GM18498 (cell line): ENCODE measurements at regions not wholly inside any gene's neighbourhood (a gene's known extent, or its start where the extent isn't known, plus 50 kb on each side); places are given as distances from the start of the nearest gene placed in this dataset.
"Not testable (repeated sequence)": the region's sequence is repeated elsewhere in the genome, so short reads cannot be mapped to it uniquely, and the experiment has no call there.

Experiments
- ATAC-seq: cut with Tn5 transposase; IDR thresholded peaks from one replicate; pipeline ENCODE4 v1.9.1; 2021; ENCODE audit warnings: mild to moderate bottlenecking, moderate library complexity; ENCODE audit not compliant: unreplicated experiment

- no peak for ATAC-seq
These were observed 174.7 kb downstream of the MAP2K4 start for GRCh38 chr17:12195418-12195817.

GRCh38 chr17:12201294-12201880 lies 180.7 kb downstream of the MAP2K4 start:
- ATAC-seq = no peak

GRCh38 chr17:12209632-12210191 lies 189.0 kb downstream of the MAP2K4 start:
- ATAC-seq = no peak

- ATAC-seq = not testable (repeated sequence)
These were observed 200.2 kb downstream of the MAP2K4 start for GRCh38 chr17:12220714-12221439.

- no peak for ATAC-seq
These were observed 201.7 kb downstream of the MAP2K4 start for GRCh38 chr17:12222392-12222791.

GRCh38 chr17:12227547-12227946 lies 206.9 kb downstream of the MAP2K4 start:
- ATAC-seq = no peak

- ATAC-seq = no peak
These were observed 208.7 kb downstream of the MAP2K4 start for GRCh38 chr17:12229335-12229734.

GRCh38 chr17:12230481-12231354 lies 210.0 kb downstream of the MAP2K4 start:
- ATAC-seq = no peak

- no peak for ATAC-seq
These were observed 210.6 kb downstream of the MAP2K4 start for GRCh38 chr17:12231355-12231682.

- ATAC-seq = not testable (repeated sequence)
These were observed 218.3 kb downstream of the MAP2K4 start for GRCh38 chr17:12239021-12239420.

GRCh38 chr17:12242345-12242954 lies 221.8 kb downstream of the MAP2K4 start:
- no peak for ATAC-seq

GRCh38 chr17:12247761-12248160 lies 227.1 kb downstream of the MAP2K4 start:
- ATAC-seq = no peak

GRCh38 chr17:12250973-12251372 lies 230.3 kb downstream of the MAP2K4 start:
- no peak for ATAC-seq

GRCh38 chr17:12252462-12252861 lies 231.8 kb downstream of the MAP2K4 start:
- ATAC-seq = no peak

GRCh38 chr17:12254460-12254859 lies 233.8 kb downstream of the MAP2K4 start:
- no peak for ATAC-seq

- no peak for ATAC-seq
These were observed 235.8 kb downstream of the MAP2K4 start for GRCh38 chr17:12256380-12256995.

- no peak for ATAC-seq
These were observed 236.5 kb downstream of the MAP2K4 start for GRCh38 chr17:12257176-12257575.

- ATAC-seq = no peak
These were observed 240.7 kb downstream of the MAP2K4 start for GRCh38 chr17:12261354-12261753.

- ATAC-seq = no peak
These were observed 249.1 kb downstream of the MAP2K4 start for GRCh38 chr17:12269751-12270150.

- ATAC-seq = no peak
These were observed 257.1 kb downstream of the MAP2K4 start for GRCh38 chr17:12277827-12278226.

GRCh38 chr17:12282056-12282455 lies 261.4 kb downstream of the MAP2K4 start:
- ATAC-seq = no peak
